NCI-H345 (cell line): ENCODE measurements at regions not wholly inside any gene's neighbourhood (a gene's known extent, or its start where the extent isn't known, plus 50 kb on each side); places are given as distances from the start of the nearest gene placed in this dataset.
"Not testable (repeated sequence)": the region's sequence is repeated elsewhere in the genome, so short reads cannot be mapped to it uniquely, and the experiment has no call there.

Source experiments
- DNase-seq: peaks from one replicate; lab custom pipeline; 2025; lab: John Stamatoyannopoulos, UW

GRCh38 chr6:144683216-144684070, 398.3 kb downstream of the UTRN start:
- DNase-seq: no peak

- no peak for DNase-seq
Measured at GRCh38 chr6:144688713-144689112, 403.6 kb downstream of the UTRN start.

- no peak for DNase-seq
Measured at GRCh38 chr6:144689503-144690040, 404.4 kb downstream of the UTRN start.

- no peak for DNase-seq
Measured at GRCh38 chr6:144690133-144690532, 405.0 kb downstream of the UTRN start.

- no peak for DNase-seq
Measured at GRCh38 chr6:144690666-144691065, 405.5 kb downstream of the UTRN start.

GRCh38 chr6:144692050-144692449, 406.9 kb downstream of the UTRN start:
- not testable (repeated sequence) for DNase-seq

- DNase-seq: no peak
Measured at GRCh38 chr6:144695858-144696533, 410.9 kb downstream of the UTRN start.

GRCh38 chr6:144696610-144697368, 411.7 kb downstream of the UTRN start:
- DNase-seq: no peak

GRCh38 chr6:144697369-144697760, 412.2 kb downstream of the UTRN start:
- DNase-seq: no peak

GRCh38 chr6:144697801-144698200, 412.7 kb downstream of the UTRN start:
- no peak for DNase-seq

- DNase-seq: no peak
Measured at GRCh38 chr6:144702781-144703180, 417.6 kb downstream of the UTRN start.

GRCh38 chr6:144710207-144710606, 425.1 kb downstream of the UTRN start:
- no peak for DNase-seq

- DNase-seq: no peak
Measured at GRCh38 chr6:144711661-144712060, 426.5 kb downstream of the UTRN start.

- DNase-seq: no peak
Measured at GRCh38 chr6:144712541-144712940, 427.4 kb downstream of the UTRN start.

GRCh38 chr6:144714021-144714712, 429.0 kb downstream of the UTRN start:
- no peak for DNase-seq

GRCh38 chr6:144715344-144715743, 430.2 kb downstream of the UTRN start:
- DNase-seq: no peak

- no peak for DNase-seq
Measured at GRCh38 chr6:144718431-144718830, 433.3 kb downstream of the UTRN start.

- no peak for DNase-seq
Measured at GRCh38 chr6:144721232-144721631, 436.1 kb downstream of the UTRN start.

- DNase-seq: no peak
Measured at GRCh38 chr6:144722154-144722737, 437.1 kb downstream of the UTRN start.

GRCh38 chr6:144722925-144723324, 437.8 kb downstream of the UTRN start:
- no peak for DNase-seq

- DNase-seq: no peak
Measured at GRCh38 chr6:144723431-144723830, 438.3 kb downstream of the UTRN start.
